NCI-H128 (cell line): ENCODE measurements at regions not wholly inside any gene's neighbourhood (a gene's known extent, or its start where the extent isn't known, plus 50 kb on each side); places are given as distances from the start of the nearest gene placed in this dataset.

ENCODE experiments used
- DNase-seq: peaks from one replicate; lab custom pipeline; 2025; ENCODE audit not compliant: unreplicated experiment; lab: John Stamatoyannopoulos, UW

GRCh38 chr9:115169003-115169402, 51.0 kb upstream of the TNC start:
- DNase-seq = no peak

GRCh38 chr9:115170358-115171073, 52.6 kb upstream of the TNC start:
- DNase-seq = no peak

GRCh38 chr9:115171921-115172388, 54.0 kb upstream of the TNC start:
- no peak for DNase-seq

- no peak for DNase-seq
Observed at GRCh38 chr9:115182264-115182663, 64.3 kb upstream of the TNC start.

- no peak for DNase-seq
Observed at GRCh38 chr9:115183436-115183835, 65.5 kb upstream of the TNC start.

- DNase-seq = no peak
Observed at GRCh38 chr9:115189686-115190085, 71.7 kb upstream of the TNC start.

GRCh38 chr9:115191667-115192066, 73.7 kb upstream of the TNC start:
- no peak for DNase-seq

- DNase-seq = no peak
Observed at GRCh38 chr9:115192280-115192679, 74.3 kb upstream of the TNC start.

GRCh38 chr9:115192835-115193525, 75.0 kb upstream of the TNC start:
- no peak for DNase-seq

GRCh38 chr9:115193777-115194176, 75.8 kb upstream of the TNC start:
- DNase-seq = no peak

- DNase-seq = no peak
Observed at GRCh38 chr9:115194216-115194615, 76.3 kb upstream of the TNC start.

GRCh38 chr9:115195912-115196311, 78.0 kb upstream of the TNC start:
- no peak for DNase-seq

- DNase-seq = no peak
Observed at GRCh38 chr9:115196919-115197318, 79.0 kb upstream of the TNC start.

GRCh38 chr9:115198001-115198400, 80.0 kb upstream of the TNC start:
- no peak for DNase-seq

GRCh38 chr9:115200711-115201505, 83.0 kb upstream of the TNC start:
- no peak for DNase-seq

GRCh38 chr9:115202181-115202580, 84.2 kb upstream of the TNC start:
- DNase-seq = no peak

GRCh38 chr9:115202960-115203751, 85.2 kb upstream of the TNC start:
- no peak for DNase-seq

- DNase-seq = no peak
Observed at GRCh38 chr9:115204904-115205453, 87.0 kb upstream of the TNC start.

- DNase-seq = no peak
Observed at GRCh38 chr9:115207003-115207836, 89.3 kb upstream of the TNC start.

GRCh38 chr9:115208501-115208900, 90.5 kb upstream of the TNC start:
- no peak for DNase-seq
